NCI-H1092 treated with DMSO at 0.1 percent for 48 hours (cell line): ENCODE measurements at regions not wholly inside any gene's neighbourhood (a gene's known extent, or its start where the extent isn't known, plus 50 kb on each side); places are given as distances from the start of the nearest gene placed in this dataset.
"Not testable (repeated sequence)": the region's sequence is repeated elsewhere in the genome, so short reads cannot be mapped to it uniquely, and the experiment has no call there.

ENCODE experiments used
- DNase-seq: peaks from one replicate; lab custom pipeline; 2025; lab: John Stamatoyannopoulos, UW

DNA sequence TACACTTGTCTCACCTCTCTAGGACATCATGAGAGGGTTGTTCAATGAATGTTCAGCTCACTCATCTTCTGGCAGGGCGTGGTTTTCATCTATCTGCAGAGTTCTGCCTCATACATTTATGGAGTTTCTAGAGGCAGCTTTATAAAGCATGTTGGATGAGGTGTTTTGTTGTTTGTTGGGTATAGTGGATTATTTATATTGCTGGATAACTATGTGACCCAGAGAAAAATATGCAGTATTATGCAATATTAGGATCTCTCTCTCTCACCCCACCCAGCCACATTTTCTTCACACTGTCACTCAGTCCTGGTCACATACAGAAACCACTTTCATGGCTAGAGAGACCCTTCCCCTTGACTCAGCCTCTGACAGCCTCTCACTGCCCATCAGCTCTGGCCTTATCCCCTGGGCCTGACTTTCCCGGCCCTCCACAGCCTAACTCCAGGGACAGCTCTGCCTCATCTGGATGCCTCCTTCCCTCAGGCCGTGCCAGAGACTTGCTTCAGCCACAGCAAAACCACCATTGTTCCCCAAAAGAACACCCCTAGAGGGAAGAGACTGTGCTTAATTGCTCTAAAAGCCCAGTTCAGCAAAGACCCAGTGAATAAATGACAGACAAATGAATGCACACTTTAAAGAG, 260.3 kb downstream of the MYCN start:
- no peak for DNase-seq

DNA sequence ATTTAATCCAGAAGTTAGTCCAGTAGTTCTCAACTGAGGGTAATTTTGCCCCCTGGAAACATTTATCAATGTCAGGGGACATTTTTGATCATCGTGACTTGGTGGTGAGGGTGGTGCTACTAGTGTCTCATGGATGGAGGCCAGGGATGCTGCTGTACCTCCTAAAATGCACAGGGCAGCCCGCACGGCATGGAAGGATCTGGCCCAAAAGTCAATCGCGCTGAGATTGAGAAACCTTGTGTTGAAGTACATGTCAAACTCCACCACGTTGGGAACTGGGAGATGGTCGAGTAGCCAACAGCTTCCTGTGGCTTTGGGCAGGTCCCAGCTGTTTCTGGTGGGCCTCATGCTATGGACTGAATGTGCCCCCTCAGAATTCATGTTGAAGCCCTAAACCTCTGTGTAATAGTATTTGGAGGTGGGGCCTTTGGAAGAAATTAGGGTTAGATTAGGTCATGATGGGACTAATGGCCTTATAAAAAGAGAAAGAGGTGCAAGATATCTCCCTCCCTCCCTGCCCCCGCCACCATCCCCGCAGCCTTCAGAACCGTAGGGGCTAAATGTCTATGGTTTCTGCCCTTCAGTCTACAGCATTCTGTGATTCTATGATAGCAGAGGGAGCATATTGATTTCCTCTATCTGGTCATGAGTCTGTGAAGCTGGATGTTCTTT, 259.7 kb downstream of the MYCN start:
- no peak for DNase-seq

DNA sequence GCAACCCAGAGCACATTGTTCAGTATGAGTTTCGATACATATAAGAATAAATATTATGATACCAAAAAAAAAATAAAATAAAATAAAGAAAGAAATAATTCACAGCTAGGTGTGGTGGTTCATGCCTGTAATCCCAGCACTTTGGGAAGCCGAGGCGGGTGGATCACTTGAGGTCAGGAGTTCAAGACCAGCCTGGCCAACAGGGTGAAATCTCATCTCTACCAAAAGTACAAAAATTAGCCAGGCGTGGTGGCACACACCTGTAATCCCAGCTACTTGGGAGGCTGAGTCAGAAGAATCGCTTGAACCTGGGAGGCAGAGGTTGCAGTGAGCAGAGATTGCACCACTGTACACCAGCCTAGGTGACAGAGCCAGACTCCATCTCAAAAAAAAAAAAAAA, 258.9 kb downstream of the MYCN start:
- DNase-seq, result not testable (repeated sequence)

DNA sequence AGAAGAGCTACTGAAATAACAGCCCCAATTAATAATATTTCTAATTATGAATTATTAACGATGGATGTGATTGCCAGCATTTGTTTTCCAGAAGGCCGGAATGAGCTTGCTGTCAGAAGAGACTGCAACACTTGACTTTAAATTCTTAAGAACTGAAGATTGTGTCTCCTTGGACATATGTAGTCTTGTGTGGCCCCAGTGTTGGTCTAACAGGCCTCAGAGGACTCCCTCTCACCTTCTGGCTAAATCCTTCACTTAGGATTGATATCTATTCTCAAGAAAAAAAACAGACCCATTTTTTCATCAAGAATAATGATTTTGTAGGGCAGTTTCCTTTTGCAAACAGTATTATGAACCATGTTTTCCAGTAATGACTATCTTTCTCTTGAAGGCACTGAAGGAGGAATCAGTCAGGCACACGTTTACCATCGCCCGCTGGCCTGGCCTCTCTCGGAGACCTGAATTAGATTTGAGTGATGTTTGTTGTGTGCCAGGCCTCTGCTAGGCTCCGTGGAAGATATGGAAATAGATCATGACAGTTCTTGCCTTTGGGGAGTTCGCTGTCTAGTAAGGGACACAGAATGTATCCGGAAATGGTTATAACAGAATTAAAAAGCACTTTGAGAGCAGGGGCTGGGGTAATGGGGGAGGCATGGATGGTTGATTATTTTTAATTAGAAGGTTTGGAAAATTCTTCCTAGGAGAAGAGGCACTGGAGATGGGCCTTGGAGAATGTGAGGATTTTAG, 258.0 kb downstream of the MYCN start:
- no peak for DNase-seq

DNA sequence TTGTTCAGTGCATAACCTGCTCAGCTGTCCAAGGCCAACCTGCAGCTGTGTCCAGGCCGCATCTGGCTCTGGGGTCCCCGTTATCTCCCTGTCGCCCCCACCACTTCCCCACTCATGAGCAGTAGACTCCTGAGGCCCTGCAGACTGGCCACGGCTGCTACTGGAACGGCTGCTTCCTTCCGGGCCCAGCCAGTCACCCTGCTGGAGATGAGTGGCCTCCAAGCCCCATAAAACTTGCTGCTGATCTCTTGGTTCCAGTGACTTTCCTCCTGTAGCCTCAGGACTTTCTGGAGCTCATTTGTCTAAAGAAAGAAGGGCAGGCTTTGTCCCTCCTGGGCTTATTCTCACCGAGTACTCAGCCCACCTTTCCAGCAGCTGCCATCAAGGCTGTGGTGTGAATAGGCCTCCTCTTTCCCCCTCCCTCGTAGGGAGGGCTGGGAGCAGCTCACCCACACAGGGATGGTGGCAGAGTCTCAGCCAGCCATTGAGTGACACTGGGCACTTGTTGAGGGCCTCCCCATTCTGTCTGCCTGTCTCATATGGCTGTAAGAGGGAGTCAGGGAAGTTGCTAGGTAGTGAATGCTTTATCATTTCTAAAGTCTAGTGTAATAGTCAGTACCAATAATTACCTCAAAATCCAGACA, 257.3 kb downstream of the MYCN start:
- no peak for DNase-seq

DNA sequence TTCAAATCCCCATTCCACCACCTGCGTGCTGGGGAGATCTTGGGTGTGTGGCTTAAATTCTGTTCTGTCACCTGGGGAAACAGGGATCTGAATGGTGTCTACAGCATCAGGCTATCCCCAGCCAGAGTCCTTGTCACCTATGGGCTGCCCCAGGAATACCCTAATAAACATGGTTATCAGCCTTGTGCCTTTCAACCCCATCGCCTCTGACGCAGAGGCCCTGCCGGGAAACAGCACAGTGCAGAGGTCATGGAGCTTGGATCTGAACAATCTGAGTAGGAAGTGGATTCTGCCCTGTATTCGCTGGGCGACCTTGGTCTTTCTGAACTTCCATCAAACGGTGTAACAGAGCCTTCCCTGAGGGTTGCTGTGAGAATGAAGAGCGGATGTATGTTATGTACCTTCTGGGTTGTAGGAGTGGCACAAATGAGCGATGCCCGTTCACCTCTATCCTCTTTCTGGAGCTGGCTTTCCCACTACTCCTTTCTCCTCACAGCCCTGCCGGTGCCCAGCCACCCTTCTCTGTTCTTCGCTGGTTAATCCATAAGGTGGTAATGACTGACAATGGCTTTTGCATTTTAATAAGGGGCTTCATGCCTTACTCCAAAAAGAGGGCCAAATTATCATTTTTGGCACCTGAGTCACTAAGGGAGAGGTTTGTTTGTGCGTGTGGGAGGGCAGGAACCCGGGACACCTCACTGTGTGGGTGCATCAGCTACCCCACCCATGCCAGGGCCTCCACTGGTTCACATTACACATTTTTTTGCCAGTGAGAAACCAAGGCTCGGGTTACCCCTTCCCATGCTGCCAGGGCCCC, 256.5 kb downstream of the MYCN start:
- no peak for DNase-seq

DNA sequence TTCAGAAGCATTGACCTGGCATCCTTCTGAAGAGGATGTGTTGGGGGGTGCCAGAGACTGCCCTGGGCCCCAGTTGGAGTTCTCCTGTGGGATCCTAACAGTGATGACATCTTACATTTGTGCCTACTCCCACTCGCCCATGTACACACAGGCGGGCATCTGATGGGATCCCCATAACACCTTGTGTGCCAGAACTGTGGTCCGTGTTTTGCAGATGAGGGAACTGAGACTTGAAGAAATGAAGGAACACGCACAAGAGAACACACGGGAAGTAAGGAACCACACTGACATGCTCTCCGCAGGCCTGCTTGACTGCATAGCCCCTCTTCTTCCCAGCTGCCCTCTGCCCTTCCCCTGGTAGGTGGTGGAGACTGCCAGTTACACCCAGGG, 255.3 kb downstream of the MYCN start:
- DNase-seq, result no peak

DNA sequence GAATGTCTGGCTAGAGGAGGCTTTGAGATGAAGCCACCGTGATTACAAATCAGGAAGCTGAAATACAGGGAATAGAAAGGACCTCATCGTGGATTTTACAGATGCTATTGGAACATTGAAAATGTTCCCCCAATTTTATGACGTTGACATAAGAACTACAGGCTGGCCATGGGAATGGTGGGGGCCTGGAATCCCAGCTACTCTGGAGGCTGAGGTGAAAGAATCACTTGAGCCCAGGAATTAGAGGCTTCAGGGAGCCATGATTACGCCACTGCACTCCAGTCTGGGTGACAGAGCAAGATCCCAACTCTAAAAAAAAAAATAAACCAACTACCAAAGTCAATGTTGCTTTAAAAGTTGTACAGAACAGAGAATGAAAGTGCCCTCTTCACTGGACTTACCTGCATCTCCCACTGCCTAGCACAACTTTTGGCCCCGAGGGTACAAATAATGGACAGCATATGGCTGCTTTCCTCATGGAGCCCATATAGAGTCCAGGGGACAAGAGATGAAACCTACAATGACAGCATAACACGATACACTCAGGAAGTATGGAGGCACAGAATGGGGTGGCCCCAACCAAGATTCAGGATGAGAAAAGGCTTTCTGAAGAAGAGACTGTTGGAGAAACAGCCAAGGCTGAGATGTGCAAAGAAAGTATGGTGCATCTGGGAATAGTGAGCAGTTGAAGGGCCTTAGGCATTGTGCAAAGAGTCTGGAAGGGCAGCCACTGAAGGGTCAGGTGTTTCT, 254.8 kb downstream of the MYCN start:
- no peak for DNase-seq

DNA sequence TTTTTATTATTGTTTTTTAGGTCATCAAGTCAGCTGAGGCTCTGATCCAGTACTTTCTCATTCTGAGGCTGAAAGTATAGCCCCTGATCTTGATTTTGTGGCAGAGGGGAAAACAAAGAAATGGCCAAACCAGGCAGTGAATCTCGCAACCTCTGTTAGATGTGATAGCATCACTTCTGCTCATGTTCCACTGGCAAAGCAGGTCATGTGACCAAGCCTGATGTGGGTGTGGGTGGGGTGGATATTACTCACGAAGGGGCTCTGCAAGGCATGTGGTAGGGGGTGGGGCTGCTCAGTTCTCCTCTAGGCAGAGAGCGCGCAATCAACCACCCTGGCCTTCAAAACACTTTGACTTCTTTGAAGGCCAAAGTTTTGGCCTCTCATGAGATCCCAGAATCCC, 254.2 kb downstream of the MYCN start:
- no peak for DNase-seq

DNA sequence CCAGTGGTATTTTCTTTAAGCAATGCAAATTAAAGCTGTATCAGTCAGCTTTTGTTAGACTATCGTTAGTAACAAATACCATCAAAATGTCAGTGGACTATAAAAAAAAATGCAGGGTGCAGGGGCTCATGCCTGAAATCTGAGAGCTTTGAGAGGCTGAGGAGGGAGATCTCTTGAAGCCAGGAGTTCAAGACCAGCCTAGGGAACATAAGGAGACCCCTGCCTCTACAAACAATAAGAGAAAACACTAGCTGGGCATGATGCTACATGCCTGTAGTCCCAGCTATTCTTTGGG, 253.7 kb downstream of the MYCN start:
- no peak for DNase-seq

DNA sequence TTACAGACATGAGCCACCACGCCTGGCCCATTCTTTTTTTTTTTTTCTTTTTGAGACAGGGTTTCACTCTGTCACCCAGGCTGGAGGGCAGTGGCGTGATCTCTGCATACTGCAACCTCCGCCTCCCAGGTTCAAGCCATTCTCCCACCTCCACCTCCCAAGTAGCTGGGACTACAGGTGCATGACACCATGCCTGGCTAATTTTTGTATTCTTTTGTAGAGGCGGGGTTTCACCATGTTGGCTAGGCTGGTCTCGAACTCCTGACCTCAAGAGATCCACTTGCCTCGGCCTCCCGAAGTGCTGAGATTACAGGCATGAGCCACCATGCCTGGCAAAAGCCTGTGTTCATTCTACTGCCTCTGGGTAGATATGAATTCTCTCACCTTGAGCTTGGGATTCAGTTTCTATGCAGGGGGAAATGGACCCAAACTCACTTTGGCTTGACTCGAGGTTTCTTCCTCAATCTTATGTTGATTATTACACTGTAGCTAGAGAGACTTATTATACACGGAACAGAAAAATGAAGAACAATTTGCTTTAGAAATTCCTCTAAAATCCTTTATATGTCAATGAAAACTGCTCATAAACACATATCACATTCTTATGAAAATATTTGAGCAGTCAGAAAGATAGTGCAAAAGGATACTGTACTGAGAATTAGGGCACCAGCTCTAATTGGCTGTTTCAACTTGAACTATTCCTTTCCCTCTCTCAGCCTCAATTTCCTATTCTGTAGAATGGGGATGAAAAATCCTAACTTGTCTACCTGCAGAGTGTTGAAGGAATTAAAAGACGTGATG, 252.3 kb downstream of the MYCN start:
- no peak for DNase-seq

DNA sequence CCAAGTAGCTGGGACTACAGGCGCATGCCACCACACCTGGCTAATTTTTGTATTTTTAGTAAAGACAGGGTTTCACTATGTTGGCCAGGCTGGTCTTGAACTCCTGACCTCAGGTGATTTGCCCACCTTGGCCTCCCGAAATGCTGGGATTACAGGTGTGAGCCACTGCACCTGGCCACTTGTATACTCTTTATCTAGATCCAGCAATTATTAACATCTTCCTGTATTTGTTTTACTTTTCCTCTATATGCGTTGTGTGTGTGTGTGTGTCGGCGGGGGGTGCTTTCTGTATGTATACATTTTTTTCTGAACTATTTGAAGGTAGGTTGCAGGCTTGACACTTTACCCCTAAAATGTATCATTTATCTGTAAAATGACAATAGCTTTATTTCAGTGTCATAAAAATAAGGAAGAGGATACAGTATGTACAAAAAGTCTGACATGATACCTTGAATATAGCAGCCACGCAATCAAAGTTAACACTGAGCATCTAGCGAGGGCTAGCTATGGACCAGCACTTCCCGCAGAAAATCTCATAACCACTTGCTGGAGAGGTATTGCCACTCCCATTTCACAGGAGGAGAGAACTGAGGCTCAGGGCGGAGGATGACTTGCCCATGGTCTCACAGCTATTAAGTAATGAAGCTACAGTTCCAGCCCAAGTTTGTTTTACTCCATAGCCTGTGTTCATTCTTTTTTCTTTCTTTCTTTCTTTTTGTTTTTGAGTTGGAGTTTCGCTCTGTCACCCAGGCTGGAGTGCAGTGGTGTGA, 251.3 kb downstream of the MYCN start:
- no peak for DNase-seq

DNA sequence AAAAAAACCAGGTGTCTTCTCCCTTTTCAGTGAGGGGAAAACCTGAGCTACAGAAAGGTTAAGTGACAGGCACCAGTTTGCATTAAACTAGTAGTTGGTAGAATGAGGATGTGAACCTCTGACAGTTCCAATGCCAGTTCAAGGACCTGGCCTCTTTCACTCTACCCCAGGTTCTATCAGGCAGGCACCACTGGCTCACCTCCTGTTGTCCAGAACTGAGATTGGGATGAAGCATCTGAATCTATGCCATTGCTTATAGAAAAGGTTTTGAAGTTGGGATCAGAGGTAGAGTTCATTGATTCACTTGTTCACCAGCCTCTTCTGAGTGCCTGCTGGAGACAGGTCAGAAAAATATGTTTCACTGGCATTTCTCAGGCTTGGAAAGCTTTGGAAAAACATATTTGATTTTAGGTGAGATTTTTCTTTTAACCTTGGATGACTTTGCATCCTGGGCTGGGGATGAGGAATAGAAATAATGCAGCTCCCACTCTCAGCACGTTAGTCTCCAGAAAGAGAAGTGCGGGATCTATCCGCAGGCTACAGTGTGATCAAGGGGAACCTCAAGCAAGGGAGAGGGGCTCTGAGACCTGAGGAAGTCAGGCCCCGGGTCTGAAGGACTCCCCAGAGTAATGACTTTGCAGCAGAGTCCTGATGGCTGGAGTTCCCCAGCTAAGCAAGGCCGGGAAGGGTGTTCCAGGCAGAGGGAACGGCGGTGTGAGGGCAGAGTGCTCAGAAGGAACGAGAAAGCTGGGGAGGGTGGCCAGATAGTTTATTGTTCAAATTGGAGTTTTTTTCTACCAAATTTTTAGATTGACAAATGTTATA, 250.3 kb downstream of the MYCN start:
- no peak for DNase-seq

DNA sequence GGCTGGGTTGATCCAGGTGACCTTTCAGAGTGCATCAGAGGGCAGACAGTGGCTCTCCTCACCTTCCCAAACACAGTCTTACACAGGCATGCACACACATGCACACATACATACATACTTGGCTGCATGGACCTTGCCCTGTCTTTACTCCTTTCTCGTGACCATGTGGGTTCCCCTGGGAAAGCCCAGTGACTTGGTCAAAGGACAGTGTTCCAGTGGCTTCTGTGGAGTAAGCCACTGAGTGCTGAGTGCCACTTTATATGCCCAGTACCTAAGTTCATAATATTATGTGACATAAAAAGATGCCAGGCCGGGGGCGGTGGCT, 249.4 kb downstream of the MYCN start:
- DNase-seq, result no peak

DNA sequence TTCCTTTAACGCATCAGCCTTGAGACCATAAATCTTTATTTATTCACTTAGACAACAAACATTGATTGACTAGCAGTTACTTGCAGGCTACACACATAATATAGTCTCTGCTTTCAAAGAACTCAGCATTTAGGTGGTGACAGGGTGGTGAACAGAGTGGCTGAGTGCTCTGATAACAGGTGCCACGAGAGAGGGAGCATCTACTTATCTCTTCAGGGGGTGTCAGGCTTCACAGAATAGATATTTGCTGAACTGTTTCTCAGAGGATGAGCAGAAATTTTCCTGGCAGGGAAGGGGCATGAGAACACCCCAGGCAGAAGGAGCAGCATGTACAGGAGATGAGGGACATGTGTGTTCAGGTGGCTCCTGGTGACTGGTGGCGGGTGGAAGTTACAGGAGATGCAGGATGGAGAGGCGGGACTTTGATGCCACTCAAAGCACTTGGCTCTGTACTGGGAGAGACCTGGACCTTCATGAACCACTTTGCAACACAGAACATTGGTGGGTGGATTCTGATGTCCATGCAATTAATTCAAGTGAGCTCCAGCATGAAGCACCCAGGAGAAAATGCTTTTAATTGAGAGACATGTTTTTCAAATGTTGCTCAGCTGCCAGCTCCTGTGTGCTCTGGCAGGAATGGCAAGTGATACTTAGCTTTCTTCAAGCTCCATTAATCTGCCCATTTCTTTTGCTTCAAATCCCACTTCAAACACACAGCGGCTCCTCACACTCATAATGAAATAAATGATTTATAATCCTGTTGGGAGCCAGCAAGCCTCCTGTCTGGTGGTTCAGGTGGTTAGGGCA, 248.9 kb downstream of the MYCN start:
- peak; percentile 80 for DNase-seq

DNA sequence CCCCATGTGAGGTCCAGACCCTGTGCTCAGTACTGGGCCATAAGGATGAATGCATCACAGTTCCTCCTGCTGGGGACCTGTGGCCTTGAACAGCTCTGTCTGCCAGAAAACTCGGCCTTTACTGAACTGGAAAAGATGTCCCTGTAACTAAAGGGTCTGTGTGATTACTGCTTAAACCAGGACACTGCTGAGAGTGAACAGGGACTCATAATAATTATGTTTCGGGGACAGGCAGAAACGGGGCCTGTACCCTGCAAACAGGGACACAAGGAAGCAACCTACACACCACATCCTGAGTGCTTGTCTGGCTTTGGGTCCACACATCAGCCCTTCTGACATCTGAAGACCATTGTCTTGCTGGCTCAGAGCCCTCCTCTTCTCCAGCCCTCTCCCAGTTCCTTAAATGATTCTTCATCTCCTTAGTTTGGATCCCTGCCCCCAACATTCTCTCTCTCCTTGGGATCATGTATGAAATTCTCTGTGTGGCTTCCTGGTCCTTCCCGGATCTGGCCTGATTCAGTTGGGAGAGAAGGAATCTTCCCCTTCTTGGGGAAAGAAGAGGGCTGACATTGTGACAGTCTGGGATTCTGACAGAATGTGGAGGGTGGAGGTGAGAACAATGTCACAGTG, 248.0 kb downstream of the MYCN start:
- DNase-seq, result no peak

DNA sequence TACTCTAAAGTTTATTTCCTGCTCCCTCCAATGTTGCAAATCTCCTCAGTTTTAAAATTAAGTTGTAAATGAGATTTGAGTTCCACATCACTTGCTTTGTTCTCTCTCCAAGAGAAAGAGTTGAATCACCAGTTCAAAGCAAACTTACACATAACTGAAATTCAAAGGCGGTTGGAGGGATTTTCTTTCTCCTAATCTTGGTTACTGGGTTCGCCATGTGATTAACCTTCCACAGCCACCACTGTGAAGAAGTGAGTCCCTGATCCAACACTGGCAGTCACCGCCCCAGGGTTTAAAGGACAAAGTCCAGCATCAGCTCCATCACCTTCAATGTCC, 247.1 kb downstream of the MYCN start:
- DNase-seq, result no peak
